GM12878 (cell line): ENCODE measurements at regions not wholly inside any gene's neighbourhood (a gene's known extent, or its start where the extent isn't known, plus 50 kb on each side); places are given as distances from the start of the nearest gene placed in this dataset.

ENCODE experiments used
- ATF3 ChIP-seq: IDR thresholded peaks from 2 replicates; pipeline ENCODE4 v1.6.1; 2011; ENCODE audit warnings: low read depth, mild to moderate bottlenecking, low read length, moderate library complexity, borderline replicate concordance; ENCODE audit errors: extremely low read depth
- CHD2 ChIP-seq: IDR thresholded peaks from 2 replicates; pipeline ENCODE4 v1.6.1; 2011; ENCODE audit warnings: low read depth, low read length, improper control_type of control experiment, borderline replicate concordance
- CREM ChIP-seq: IDR thresholded peaks from 2 replicates; pipeline ENCODE4 v1.6.1; 2014; ENCODE audit warnings: antibody characterized with exemption, low read depth
- ETV6 ChIP-seq, 2 experiments: fragments of 450-650 bp in 1 of 2; IDR thresholded peaks in 1 of 2; conservative IDR thresholded peaks in 1 of 2; 2 replicates each; pipeline ENCODE4 v1.6.1; 2014; ENCODE audit warnings: antibody characterized with exemption in 1 of 2, borderline replicate concordance in 1 of 2, low read depth in 1 of 2, mild to moderate bottlenecking in 1 of 2, moderate library complexity in 1 of 2
- EZH2 ChIP-seq: IDR thresholded peaks from 2 replicates; pipeline ENCODE4 v1.6.1; 2012; ENCODE audit warnings: low read depth, mild to moderate bottlenecking, control low read depth, inconsistent platforms, low read length, borderline replicate concordance; ENCODE audit not compliant: control insufficient read depth
- FOS ChIP-seq: IDR thresholded peaks from 3 replicates; pipeline ENCODE4 v1.6.1; 2011; ENCODE audit warnings: borderline replicate concordance; ENCODE audit not compliant: insufficient read length; ENCODE audit errors: extremely low read depth
- GABPA ChIP-seq: IDR thresholded peaks from 2 replicates; pipeline ENCODE4 v1.6.1; 2014; ENCODE audit warnings: antibody characterized with exemption, low read depth, mild to moderate bottlenecking, inconsistent platforms
- MXI1 ChIP-seq: fragments of 150-350 bp; IDR thresholded peaks from 2 replicates; pipeline ENCODE4 v1.6.1; 2011; ENCODE audit warnings: low read depth, mild to moderate bottlenecking, inconsistent platforms, low read length, improper control_type of control experiment
- RELB ChIP-seq: fragments of 450-650 bp; IDR thresholded peaks from 2 replicates; pipeline ENCODE4 v1.6.1; 2017; ENCODE audit warnings: low read depth, mild to moderate bottlenecking, moderate library complexity
- SIN3A ChIP-seq: IDR thresholded peaks from 2 replicates; pipeline ENCODE4 v1.6.1; 2012; ENCODE audit warnings: low read depth, low read length, improper control_type of control experiment
- SKIL ChIP-seq: fragments of 450-650 bp; IDR thresholded peaks from 2 replicates; pipeline ENCODE4 v1.6.1; 2017; ENCODE audit warnings: mild to moderate bottlenecking, low read depth, inconsistent platforms; ENCODE audit not compliant: poor library complexity, severe bottlenecking
- SP1 ChIP-seq: IDR thresholded peaks from one replicate; pipeline ENCODE4 v1.6.1; 2011; ENCODE audit warnings: low read depth, low read length
- ZBTB11 ChIP-seq: fragments of 450-650 bp; formaldehyde crosslinking; IDR thresholded peaks from 2 replicates; pipeline ENCODE4 v1.5.0; 2022; ENCODE audit warnings: mild to moderate bottlenecking, missing genetic modification characterization
- ZNF687 ChIP-seq: fragments of 450-650 bp; IDR thresholded peaks from 2 replicates; pipeline ENCODE4 v1.6.1; 2017; ENCODE audit warnings: mild to moderate bottlenecking, moderate library complexity
- ZSCAN29 ChIP-seq: fragments of 450-650 bp; IDR thresholded peaks from 2 replicates; pipeline ENCODE4 v1.6.1; 2017; ENCODE audit warnings: mild to moderate bottlenecking, moderate library complexity

- TF ChIP-seq MXI1 (no peak), FOS (no peak), RELB (0 out of 2 replicates have a peak, but pooled peaks have one; percentile 43), ATF3 (no peak), GABPA (no peak), CHD2 (no peak), ETV6 (conservative IDR thresholded peaks at IDR 0.05 in 1 of 2, IDR thresholded peaks at IDR 0.05 in 1 of 2; ENCODE audit: borderline replicate concordance in 1 of 2, low read depth in 1 of 2) (no peak), SKIL (no peak), ZNF687 (peak; percentile 40; the same call in 1 of the 2 replicates), CREM (no peak), SP1 (no peak), ZBTB11 (no peak), EZH2 (no peak), SIN3A (no peak), ZSCAN29 (no peak)
Measured at GRCh38 chr7:7051206-7051877, 131.0 kb upstream of the C1GALT1 start (continued).
